Cardiac muscle cell (in vitro differentiated cells and primary cell): ENCODE measurements at regions not wholly inside any gene's neighbourhood (a gene's known extent, or its start where the extent isn't known, plus 50 kb on each side); places are given as distances from the start of the nearest gene placed in this dataset.
A peak's percentile ranks its signal among the peaks of the same experiment; 100 is the strongest.

Experiments used
- DNase-seq, 2 donors: peaks; one replicate each; pipeline versions ENCODE4 v3.0.0 to v3.0.0-alpha.2; 2010 to 2017; ENCODE audit warnings: low read depth in 1 of 2, low spot score in 1 of 2
- H3K27ac ChIP-seq: fragments of 200-600 bp; sonication (generic); 2 replicates; pipeline ENCODE4 v1.5.1; 2016
- H3K27me3 ChIP-seq: fragments of 200-600 bp; sonication (generic); 2 replicates; pipeline ENCODE4 v1.6.0; 2016; ENCODE audit warnings: control low read depth
- H3K36me3 ChIP-seq: fragments of 200-600 bp; sonication (generic); 2 replicates; pipeline ENCODE4 v1.5.1; 2016; ENCODE audit warnings: control low read depth
- H3K4me1 ChIP-seq: fragments of 200-600 bp; sonication (generic); 2 replicates; pipeline ENCODE4 v1.8.1; 2017; ENCODE audit warnings: low read depth, mild to moderate bottlenecking, mixed run types
- H3K4me3 ChIP-seq: fragments of 200-600 bp; sonication (generic); 2 replicates; pipeline ENCODE4 v1.5.1; 2016; ENCODE audit warnings: mild to moderate bottlenecking
- H3K9me3 ChIP-seq: fragments of 200-600 bp; sonication (generic); 2 replicates; pipeline ENCODE4 v1.5.1; 2017; ENCODE audit warnings: low read depth, mild to moderate bottlenecking, control low read depth
- CTCF ChIP-seq: IDR thresholded peaks from 2 replicates; pipeline ENCODE4 v1.5.1; 2012; ENCODE audit warnings: low read depth, mild to moderate bottlenecking, low read length

GRCh38 chr7:153331427-153331826 is 571.9 kb downstream of the ACTR3B start:
- Histone ChIP-seq H3K36me3 (no peaks in the 10 kb centered on the region), H3K9me3 (no peaks in the 10 kb centered on the region)
- TF ChIP-seq CTCF, result no peak

GRCh38 chr7:153354071-153354470 is 594.5 kb downstream of the ACTR3B start:
- Histone ChIP-seq H3K9me3 (no peaks in the 10 kb centered on the region), H3K27ac (no peak overlapping the region), H3K4me1 (no peaks in the 10 kb centered on the region), H3K4me3 (no peak overlapping the region), H3K36me3 (no peaks in the 10 kb centered on the region), H3K27me3 (no peaks in the 10 kb centered on the region)
- no peak for TF ChIP-seq CTCF
- no peak for DNase-seq

More at GRCh38 chr7:153331427-153331826, 571.9 kb downstream of the ACTR3B start:
- H3K4me1 ChIP-seq, result no peaks in the 10 kb centered on the region
- DNase-seq, result no peak
- no peak overlapping the region for H3K27ac ChIP-seq
- no peak overlapping the region for H3K4me3 ChIP-seq
- no peaks in the 10 kb centered on the region for H3K27me3 ChIP-seq

- DNase-seq, result no peak
- Histone ChIP-seq H3K9me3 (no peaks in the 10 kb centered on the region), H3K4me3 (no peak overlapping the region), H3K4me1 (no peaks in the 10 kb centered on the region), H3K27me3 (no peaks in the 10 kb centered on the region), H3K36me3 (no peaks in the 10 kb centered on the region), H3K27ac (no peak overlapping the region)
- no peak for TF ChIP-seq CTCF
Observed at GRCh38 chr7:153370092-153370491, 610.5 kb downstream of the ACTR3B start.

GRCh38 chr7:153380636-153381035 is 621.1 kb downstream of the ACTR3B start:
- no peaks in the 10 kb centered on the region for H3K27me3 ChIP-seq
- TF ChIP-seq CTCF, result no peak
- no peak overlapping the region for H3K4me3 ChIP-seq
- H3K36me3 ChIP-seq, result no peaks in the 10 kb centered on the region
- H3K9me3 ChIP-seq, result no peaks in the 10 kb centered on the region
- DNase-seq, result no peak
- no peak overlapping the region for H3K27ac ChIP-seq
- H3K4me1 ChIP-seq, result no peaks in the 10 kb centered on the region

- TF ChIP-seq CTCF, result no peak
- no peak overlapping the region for H3K27ac ChIP-seq
- no peaks in the 10 kb centered on the region for H3K36me3 ChIP-seq
- H3K4me3 ChIP-seq, result peak overlapping the region; percentile 6
- H3K9me3 ChIP-seq, result no peaks in the 10 kb centered on the region
- no peaks in the 10 kb centered on the region for H3K27me3 ChIP-seq
- H3K4me1 ChIP-seq, result no peaks in the 10 kb centered on the region
- peak in 1 of 2 donors; percentile 37 for DNase-seq
Observed at GRCh38 chr7:153381275-153382040, 621.9 kb downstream of the ACTR3B start.
